IPS-18a (cell line): ENCODE measurements at regions not wholly inside any gene's neighbourhood (a gene's known extent, or its start where the extent isn't known, plus 50 kb on each side); places are given as distances from the start of the nearest gene placed in this dataset.
"Not testable (repeated sequence)": the region's sequence is repeated elsewhere in the genome, so short reads cannot be mapped to it uniquely, and the experiment has no call there.

ENCODE experiments used
- H3K27ac ChIP-seq: one replicate; pipeline ENCODE4 v1.5.1; 2013; ENCODE audit warnings: low read length
- H3K27me3 ChIP-seq: one replicate; pipeline ENCODE4 v1.6.1; 2013; ENCODE audit warnings: mild to moderate bottlenecking, low read length; ENCODE audit not compliant: control insufficient read depth, insufficient read depth
- H3K36me3 ChIP-seq: one replicate; pipeline ENCODE4 v1.6.1; 2013; ENCODE audit warnings: low read depth, low read length; ENCODE audit not compliant: control insufficient read depth
- H3K4me1 ChIP-seq: one replicate; pipeline ENCODE4 v1.6.1; 2013; ENCODE audit warnings: low read depth, low read length; ENCODE audit not compliant: control insufficient read depth
- H3K4me3 ChIP-seq: one replicate; pipeline ENCODE4 v1.5.1; 2013; ENCODE audit warnings: low read length
- H3K9ac ChIP-seq: one replicate; pipeline ENCODE4 v1.6.1; 2013; ENCODE audit warnings: mild to moderate bottlenecking, low read length, moderate library complexity
- H3K9me3 ChIP-seq: one replicate; pipeline ENCODE4 v1.6.1; 2013; ENCODE audit warnings: low read depth, low read length; ENCODE audit not compliant: control insufficient read depth

GRCh38 chr9:74132986-74133385, 364.1 kb upstream of the RORB start:
- H3K9ac ChIP-seq: no peak overlapping the region
- H3K27me3 ChIP-seq: no peaks in the 10 kb centered on the region
- no peaks in the 10 kb centered on the region for H3K4me1 ChIP-seq
- no peaks in the 10 kb centered on the region for H3K9me3 ChIP-seq
- no peak overlapping the region for H3K27ac ChIP-seq
- no peak overlapping the region for H3K4me3 ChIP-seq
- H3K36me3 ChIP-seq: no peaks in the 10 kb centered on the region

- H3K9ac ChIP-seq: no peak overlapping the region
- H3K4me3 ChIP-seq: no peak overlapping the region
- no peaks in the 10 kb centered on the region for H3K4me1 ChIP-seq
- no peaks in the 10 kb centered on the region for H3K36me3 ChIP-seq
- no peaks in the 10 kb centered on the region for H3K9me3 ChIP-seq
- no peaks in the 10 kb centered on the region for H3K27me3 ChIP-seq
- H3K27ac ChIP-seq: no peak overlapping the region
Observed at GRCh38 chr9:74133921-74134320, 363.2 kb upstream of the RORB start.

GRCh38 chr9:74138182-74138581, 359.0 kb upstream of the RORB start:
- Histone ChIP-seq H3K9ac (no peak overlapping the region), H3K27me3 (no peaks in the 10 kb centered on the region), H3K36me3 (no peaks in the 10 kb centered on the region), H3K27ac (no peak overlapping the region), H3K4me3 (no peak overlapping the region), H3K9me3 (no peaks in the 10 kb centered on the region), H3K4me1 (no peaks in the 10 kb centered on the region)

GRCh38 chr9:74140141-74140540, 357.0 kb upstream of the RORB start:
- H3K9ac ChIP-seq: no peak overlapping the region
- H3K9me3 ChIP-seq: no peaks in the 10 kb centered on the region
- no peak overlapping the region for H3K4me3 ChIP-seq
- H3K36me3 ChIP-seq: no peaks in the 10 kb centered on the region
- no peak overlapping the region for H3K27ac ChIP-seq
- no peaks in the 10 kb centered on the region for H3K4me1 ChIP-seq
- no peaks in the 10 kb centered on the region for H3K27me3 ChIP-seq

- Histone ChIP-seq H3K9ac (no peak overlapping the region), H3K9me3 (no peaks in the 10 kb centered on the region), H3K36me3 (no peaks in the 10 kb centered on the region), H3K27me3 (no peaks in the 10 kb centered on the region), H3K4me1 (no peaks in the 10 kb centered on the region), H3K4me3 (no peak overlapping the region), H3K27ac (no peak overlapping the region)
Observed at GRCh38 chr9:74147906-74148305, 349.2 kb upstream of the RORB start.

GRCh38 chr9:74172874-74173273, 324.3 kb upstream of the RORB start:
- no peaks in the 10 kb centered on the region for H3K27me3 ChIP-seq
- H3K27ac ChIP-seq: no peak overlapping the region
- H3K36me3 ChIP-seq: no peaks in the 10 kb centered on the region
- no peak overlapping the region for H3K9ac ChIP-seq
- H3K4me1 ChIP-seq: no peaks in the 10 kb centered on the region
- H3K9me3 ChIP-seq: no peaks in the 10 kb centered on the region
- no peak overlapping the region for H3K4me3 ChIP-seq

- no peaks in the 10 kb centered on the region for H3K9me3 ChIP-seq
- no peak overlapping the region for H3K4me3 ChIP-seq
- H3K9ac ChIP-seq: no peak overlapping the region
- H3K27me3 ChIP-seq: no peaks in the 10 kb centered on the region
- H3K27ac ChIP-seq: no peak overlapping the region
- H3K4me1 ChIP-seq: no peaks in the 10 kb centered on the region
- no peaks in the 10 kb centered on the region for H3K36me3 ChIP-seq
Observed at GRCh38 chr9:74173284-74173683, 323.9 kb upstream of the RORB start.

- H3K36me3 ChIP-seq, H3K9ac ChIP-seq, H3K27me3 ChIP-seq, H3K4me3 ChIP-seq, H3K9me3 ChIP-seq, H3K27ac ChIP-seq, H3K4me1 ChIP-seq: not testable (repeated sequence)
Observed at GRCh38 chr9:74197771-74198170, 299.4 kb upstream of the RORB start.

GRCh38 chr9:74205056-74205455, 292.1 kb upstream of the RORB start:
- Histone ChIP-seq H3K4me1 (peaks cover 2% of the 10 kb centered on the region), H3K36me3 (no peaks in the 10 kb centered on the region), H3K27me3 (no peaks in the 10 kb centered on the region), H3K9ac (no peak overlapping the region), H3K9me3 (no peaks in the 10 kb centered on the region), H3K4me3 (no peak overlapping the region), H3K27ac (no peak overlapping the region)

GRCh38 chr9:74218385-74219063, 278.6 kb upstream of the RORB start:
- no peak overlapping the region for H3K27ac ChIP-seq
- H3K4me1 ChIP-seq: no peaks in the 10 kb centered on the region
- no peaks in the 10 kb centered on the region for H3K36me3 ChIP-seq
- H3K27me3 ChIP-seq: no peaks in the 10 kb centered on the region
- no peak overlapping the region for H3K9ac ChIP-seq
- no peaks in the 10 kb centered on the region for H3K9me3 ChIP-seq
- H3K4me3 ChIP-seq: no peak overlapping the region

GRCh38 chr9:74220327-74220726, 276.8 kb upstream of the RORB start:
- Histone ChIP-seq H3K4me1 (no peaks in the 10 kb centered on the region), H3K27ac (no peak overlapping the region), H3K4me3 (no peak overlapping the region), H3K9me3 (no peaks in the 10 kb centered on the region), H3K36me3 (no peaks in the 10 kb centered on the region), H3K9ac (no peak overlapping the region), H3K27me3 (no peaks in the 10 kb centered on the region)

GRCh38 chr9:74236857-74237256, 260.3 kb upstream of the RORB start:
- Histone ChIP-seq H3K27ac (no peak overlapping the region), H3K9ac (no peak overlapping the region), H3K36me3 (no peaks in the 10 kb centered on the region), H3K9me3 (peaks cover 4% of the 10 kb centered on the region), H3K4me1 (no peaks in the 10 kb centered on the region), H3K4me3 (no peak overlapping the region), H3K27me3 (no peaks in the 10 kb centered on the region)
